ENCODE measurements at regions not wholly inside any gene's neighbourhood (a gene's known extent, or its start where the extent isn't known, plus 50 kb on each side); places are given as distances from the start of the nearest gene placed in this dataset.

- ATAC-seq (peak; percentile 45 to 80 (median 68)), DNase-seq (no peak)
- no peaks in the 10 kb centered on the region for H3K36me3 ChIP-seq
- H3K4me1 ChIP-seq, result peaks cover 0 to 5% (median 0%) of the 10 kb centered on the region in 4 donors
- no peak overlapping the region for H3K27ac ChIP-seq
- no peak overlapping the region for H3K4me3 ChIP-seq
- no peak for TF ChIP-seq CTCF (IDR thresholded peaks at IDR 0.05)
- TF ChIP-seq POLR2A (IDR thresholded peaks at IDR 0.05), result no peak
- no peaks in the 10 kb centered on the region for H3K9me3 ChIP-seq
- H3K27me3 ChIP-seq, result no peaks in the 10 kb centered on the region
- WGBS (ENCODE audit: insufficient coverage, low coverage, low lambda C conversion rate, missing lambda C conversion rate), result 69% methylated on average over 13 of the region's 13 CpGs
- intact Hi-C loops (cut with DNase I), result no loop called here
These were observed 202.9 kb upstream of the WWC1 start for GRCh38 chr5:168088410-168089173.

- 78% methylated on average over 4 of the region's 4 CpGs for WGBS (ENCODE audit: insufficient coverage, low coverage, low lambda C conversion rate, missing lambda C conversion rate)
These were observed 202.1 kb upstream of the WWC1 start for GRCh38 chr5:168089201-168089887.

GRCh38 chr5:168092209-168093185 is 198.9 kb upstream of the WWC1 start:
- Histone ChIP-seq H3K9me3 (no peaks in the 10 kb centered on the region), H3K4me3 (no peak overlapping the region), H3K36me3 (no peaks in the 10 kb centered on the region), H3K27ac (no peak overlapping the region), H3K4me1 (peaks cover 0 to 5% (median 0%) of the 10 kb centered on the region in 4 donors), H3K27me3 (no peaks in the 10 kb centered on the region)
- intact Hi-C loops (cut with DNase I), result no loop called here
- 66% methylated on average over 7 of the region's 8 CpGs for WGBS (ENCODE audit: insufficient coverage, low coverage, low lambda C conversion rate, missing lambda C conversion rate)
- TF ChIP-seq CTCF (IDR thresholded peaks at IDR 0.05) (no peak), POLR2A (IDR thresholded peaks at IDR 0.05) (no peak)
- DNase-seq (no peak), ATAC-seq (no peak)

More at GRCh38 chr5:168089201-168089887, 202.1 kb upstream of the WWC1 start:
- Histone ChIP-seq H3K27me3 (no peaks in the 10 kb centered on the region), H3K4me3 (no peak overlapping the region), H3K36me3 (no peaks in the 10 kb centered on the region), H3K4me1 (peaks cover 0 to 5% (median 0%) of the 10 kb centered on the region in 4 donors), H3K9me3 (no peaks in the 10 kb centered on the region), H3K27ac (no peak overlapping the region)
- intact Hi-C loops (cut with DNase I), result no loop called here
- DNase-seq (no peak), ATAC-seq (no peak)
- TF ChIP-seq POLR2A (IDR thresholded peaks at IDR 0.05) (no peak), CTCF (IDR thresholded peaks at IDR 0.05) (no peak)

- Histone ChIP-seq H3K4me1 (peaks cover 0 to 4% (median 0%) of the 10 kb centered on the region in 4 donors), H3K27me3 (no peaks in the 10 kb centered on the region), H3K4me3 (no peak overlapping the region), H3K9me3 (no peaks in the 10 kb centered on the region), H3K36me3 (no peaks in the 10 kb centered on the region), H3K27ac (no peak overlapping the region)
- intact Hi-C loops (cut with DNase I), result no loop called here
- TF ChIP-seq CTCF (IDR thresholded peaks at IDR 0.05) (no peak), POLR2A (IDR thresholded peaks at IDR 0.05) (no peak)
- 76% methylated on average over 4 of the region's 5 CpGs for WGBS (ENCODE audit: insufficient coverage, low coverage, low lambda C conversion rate, missing lambda C conversion rate)
- no peak for DNase-seq
- no peak for ATAC-seq
These were observed 198.1 kb upstream of the WWC1 start for GRCh38 chr5:168093200-168093910.
